HUDEP-2 (cell line): ENCODE measurements at regions not wholly inside any gene's neighbourhood (a gene's known extent, or its start where the extent isn't known, plus 50 kb on each side); places are given as distances from the start of the nearest gene placed in this dataset.
A peak's percentile ranks its signal among the peaks of the same experiment; 100 is the strongest.
"Not testable (repeated sequence)": the region's sequence is repeated elsewhere in the genome, so short reads cannot be mapped to it uniquely, and the experiment has no call there.

Source experiments
- DNase-seq, 76 experiments: peaks; one replicate each; lab custom pipeline; 2025; ENCODE audit not compliant: unreplicated experiment in 76 of 76; lab: John Stamatoyannopoulos, UW

- DNase-seq: no peak
Measured at GRCh38 chr13:67437244-67437643, 207.1 kb upstream of the PCDH9 start.

GRCh38 chr13:67421475-67421874 is 191.3 kb upstream of the PCDH9 start:
- DNase-seq: no peak

- peak in 10 of 76 experiments; percentile 0 to 14 (median 1) for DNase-seq
Measured at GRCh38 chr13:67416047-67416925, 186.2 kb upstream of the PCDH9 start.

- DNase-seq: no peak
Measured at GRCh38 chr13:67410645-67411044, 180.5 kb upstream of the PCDH9 start.

- no peak for DNase-seq
Measured at GRCh38 chr13:67408798-67409197, 178.7 kb upstream of the PCDH9 start.

- no peak for DNase-seq
Measured at GRCh38 chr13:67402546-67402945, 172.4 kb upstream of the PCDH9 start.

- DNase-seq: no peak
Measured at GRCh38 chr13:67395577-67395976, 165.4 kb upstream of the PCDH9 start.

GRCh38 chr13:67392014-67392413 is 161.9 kb upstream of the PCDH9 start:
- no peak for DNase-seq

GRCh38 chr13:67390462-67391086 is 160.4 kb upstream of the PCDH9 start:
- no peak for DNase-seq

- DNase-seq: no peak
Measured at GRCh38 chr13:67389171-67389570, 159.0 kb upstream of the PCDH9 start.

- not testable (repeated sequence) for DNase-seq
Measured at GRCh38 chr13:67383109-67383757, 153.1 kb upstream of the PCDH9 start.

- DNase-seq: no peak
Measured at GRCh38 chr13:67377919-67378318, 147.8 kb upstream of the PCDH9 start.

GRCh38 chr13:67374391-67374790 is 144.3 kb upstream of the PCDH9 start:
- DNase-seq: no peak

- no peak for DNase-seq
Measured at GRCh38 chr13:67372868-67373464, 142.8 kb upstream of the PCDH9 start.

- no peak for DNase-seq
Measured at GRCh38 chr13:67369895-67370660, 139.9 kb upstream of the PCDH9 start.

- no peak for DNase-seq
Measured at GRCh38 chr13:67367399-67367798, 137.3 kb upstream of the PCDH9 start.

GRCh38 chr13:67366533-67366932 is 136.4 kb upstream of the PCDH9 start:
- peak in 1 of 76 experiments; percentile 0 for DNase-seq

- no peak for DNase-seq
Measured at GRCh38 chr13:67355812-67356476, 125.8 kb upstream of the PCDH9 start.

- DNase-seq: no peak
Measured at GRCh38 chr13:67353941-67354340, 123.8 kb upstream of the PCDH9 start.

- DNase-seq: no peak
Measured at GRCh38 chr13:67353031-67353430, 122.9 kb upstream of the PCDH9 start.
